ENCODE measurements at regions not wholly inside any gene's neighbourhood (a gene's known extent, or its start where the extent isn't known, plus 50 kb on each side); places are given as distances from the start of the nearest gene placed in this dataset.
A peak's percentile ranks its signal among the peaks of the same experiment; 100 is the strongest.

- no peak for TF ChIP-seq CTCF (IDR thresholded peaks at IDR 0.05; ENCODE audit: insufficient read depth, low read length, missing control alignments)
- no peak overlapping the region for H3K4me3 ChIP-seq (ENCODE audit: low read depth, low read length)
- ChIA-PET POLR2A (interaction anchor here (1.1 kb wide), 1 partner anchor 116 kb away, joined by 3 read pairs; the partner anchor contains the start of gene TNC), CTCF (interaction anchor here (1.0 to 1.3 kb wide), 3 partner anchors 9 to 303 kb away, joined by 3 read pairs; no protein-coding TSS in a partner anchor)
- DNase-seq (ENCODE audit: low read depth, low spot score), result peak; percentile 73
These were observed 116.1 kb upstream of the TNC start for GRCh38 chr9:115234094-115234493.

- ChIA-PET CTCF (interaction anchor here (0.8 kb wide), 1 partner anchor 285 kb away, joined by 3 read pairs; no protein-coding TSS in a partner anchor), POLR2A (no interaction called here)
- no peak for DNase-seq (ENCODE audit: low read depth, low spot score)
- no peak for TF ChIP-seq CTCF (IDR thresholded peaks at IDR 0.05; ENCODE audit: insufficient read depth, low read length, missing control alignments)
- no peak overlapping the region for H3K4me3 ChIP-seq (ENCODE audit: low read depth, low read length)
These were observed 117.3 kb upstream of the TNC start for GRCh38 chr9:115235221-115235620.

- POLR2A ChIA-PET, result no interaction called here
- CTCF ChIA-PET, result interaction anchor here (1.8 kb wide), 1 partner anchor 287 kb away, joined by 5 read pairs; no protein-coding TSS in a partner anchor
- H3K4me3 ChIP-seq (ENCODE audit: low read depth, low read length), result no peak overlapping the region
- no peak for DNase-seq (ENCODE audit: low read depth, low spot score)
- no peak for TF ChIP-seq CTCF (IDR thresholded peaks at IDR 0.05; ENCODE audit: insufficient read depth, low read length, missing control alignments)
These were observed 119.5 kb upstream of the TNC start for GRCh38 chr9:115237385-115237998.

GRCh38 chr9:115240676-115241075 is 122.7 kb upstream of the TNC start:
- no peak overlapping the region for H3K4me3 ChIP-seq (ENCODE audit: low read depth, low read length)
- TF ChIP-seq CTCF (IDR thresholded peaks at IDR 0.05; ENCODE audit: insufficient read depth, low read length, missing control alignments), result no peak
- no peak for DNase-seq (ENCODE audit: low read depth, low spot score)
- ChIA-PET CTCF (interaction anchor here (1.7 kb wide), 2 partner anchors 8 to 284 kb away, joined by 3 to 4 read pairs; no protein-coding TSS in a partner anchor), POLR2A (no interaction called here)

- ChIA-PET CTCF (interaction anchor here (0.9 to 1.7 kb wide), 3 partner anchors 9 to 283 kb away, joined by 3 to 4 read pairs (median 3); no protein-coding TSS in a partner anchor), POLR2A (no interaction called here)
- DNase-seq (ENCODE audit: low read depth, low spot score), result no peak
- H3K4me3 ChIP-seq (ENCODE audit: low read depth, low read length), result no peak overlapping the region
- no peak for TF ChIP-seq CTCF (IDR thresholded peaks at IDR 0.05; ENCODE audit: insufficient read depth, low read length, missing control alignments)
These were observed 123.7 kb upstream of the TNC start for GRCh38 chr9:115241641-115242040.

GRCh38 chr9:115249488-115249887 is 131.5 kb upstream of the TNC start:
- CTCF ChIA-PET, result no interaction called here
- no peak for DNase-seq (ENCODE audit: low read depth, low spot score)
- POLR2A ChIA-PET, result no interaction called here
- TF ChIP-seq CTCF (IDR thresholded peaks at IDR 0.05; ENCODE audit: insufficient read depth, low read length, missing control alignments), result no peak
- H3K4me3 ChIP-seq (ENCODE audit: low read depth, low read length), result no peak overlapping the region
